ENCODE measurements at regions not wholly inside any gene's neighbourhood (a gene's known extent, or its start where the extent isn't known, plus 50 kb on each side); places are given as distances from the start of the nearest gene placed in this dataset.
"Not testable (repeated sequence)": the region's sequence is repeated elsewhere in the genome, so short reads cannot be mapped to it uniquely, and the experiment has no call there.

GRCh38 chr7:68866721-68867120 lies 731.6 kb upstream of the AUTS2 start:
- ATAC-seq, H3K27ac Mint-ChIP-seq, H3K4me3 Mint-ChIP-seq, DNase-seq, H3K4me1 Mint-ChIP-seq, H3K27me3 Mint-ChIP-seq: not testable (repeated sequence)
- peaks cover 25 to 32% of the 10 kb centered on the region in 2 donors for H3K9me3 Mint-ChIP-seq

- no peaks in the 10 kb centered on the region for H3K27me3 Mint-ChIP-seq
- DNase-seq (no peak), ATAC-seq (no peak)
- peaks cover 24 to 47% of the 10 kb centered on the region in 2 donors for H3K9me3 Mint-ChIP-seq
- H3K4me3 Mint-ChIP-seq: no peak overlapping the region
- H3K27ac Mint-ChIP-seq: no peak overlapping the region
- no peaks in the 10 kb centered on the region for H3K4me1 Mint-ChIP-seq
Measured at GRCh38 chr7:68868978-68869377, 729.3 kb upstream of the AUTS2 start.

- ATAC-seq (no peak), DNase-seq (no peak)
- Mint-ChIP-seq H3K9me3 (peaks cover 19 to 42% of the 10 kb centered on the region in 2 donors), H3K4me3 (no peak overlapping the region), H3K4me1 (no peaks in the 10 kb centered on the region), H3K27ac (no peak overlapping the region), H3K27me3 (no peaks in the 10 kb centered on the region)
Measured at GRCh38 chr7:68873616-68874015, 724.7 kb upstream of the AUTS2 start.

GRCh38 chr7:68875857-68876256 lies 722.4 kb upstream of the AUTS2 start:
- Mint-ChIP-seq H3K27ac (no peak overlapping the region), H3K4me3 (no peak overlapping the region), H3K27me3 (no peaks in the 10 kb centered on the region), H3K9me3 (peaks cover 5 to 24% of the 10 kb centered on the region in 2 donors), H3K4me1 (no peaks in the 10 kb centered on the region)
- ATAC-seq (no peak), DNase-seq (no peak)

- not testable (repeated sequence) for DNase-seq, H3K4me3 Mint-ChIP-seq
Measured at GRCh38 chr7:68887116-68887515, 711.2 kb upstream of the AUTS2 start.

GRCh38 chr7:68888971-68889385 lies 709.3 kb upstream of the AUTS2 start:
- no peak overlapping the region for H3K4me3 Mint-ChIP-seq
- H3K4me1 Mint-ChIP-seq: no peaks in the 10 kb centered on the region
- ATAC-seq (no peak), DNase-seq (no peak)
- peaks cover 0 to 7% of the 10 kb centered on the region in 2 donors for H3K9me3 Mint-ChIP-seq
- no peaks in the 10 kb centered on the region for H3K27me3 Mint-ChIP-seq
- no peak overlapping the region for H3K27ac Mint-ChIP-seq

More at GRCh38 chr7:68887116-68887515, 711.2 kb upstream of the AUTS2 start:
- not testable (repeated sequence) for H3K4me1 Mint-ChIP-seq, H3K9me3 Mint-ChIP-seq, ATAC-seq, H3K27me3 Mint-ChIP-seq, H3K27ac Mint-ChIP-seq

GRCh38 chr7:68892236-68892635 lies 706.0 kb upstream of the AUTS2 start:
- ATAC-seq: no peak
- Mint-ChIP-seq H3K27me3 (no peaks in the 10 kb centered on the region), H3K27ac (no peak overlapping the region), H3K9me3 (peaks cover 8 to 22% of the 10 kb centered on the region in 2 donors), H3K4me3 (no peak overlapping the region), H3K4me1 (no peaks in the 10 kb centered on the region)
- no peak for DNase-seq

- H3K9me3 Mint-ChIP-seq: peaks cover 8 to 22% of the 10 kb centered on the region in 2 donors
- no peak overlapping the region for H3K27ac Mint-ChIP-seq
- DNase-seq (no peak), ATAC-seq (no peak)
- H3K4me3 Mint-ChIP-seq: no peak overlapping the region
- H3K27me3 Mint-ChIP-seq: no peaks in the 10 kb centered on the region
- no peaks in the 10 kb centered on the region for H3K4me1 Mint-ChIP-seq
Measured at GRCh38 chr7:68893411-68893810, 704.9 kb upstream of the AUTS2 start.

GRCh38 chr7:68899156-68899555 lies 699.1 kb upstream of the AUTS2 start:
- H3K27ac Mint-ChIP-seq, H3K4me1 Mint-ChIP-seq, H3K4me3 Mint-ChIP-seq, ATAC-seq, H3K27me3 Mint-ChIP-seq, DNase-seq: not testable (repeated sequence)
- peaks cover 26 to 28% of the 10 kb centered on the region in 2 donors for H3K9me3 Mint-ChIP-seq

- no peak for ATAC-seq
- H3K4me3 Mint-ChIP-seq: no peak overlapping the region
- no peak for DNase-seq
Measured at GRCh38 chr7:68900096-68900495, 698.2 kb upstream of the AUTS2 start.

GRCh38 chr7:68904630-68905029 lies 693.6 kb upstream of the AUTS2 start:
- ATAC-seq: no peak

More at GRCh38 chr7:68900096-68900495, 698.2 kb upstream of the AUTS2 start:
- H3K27ac Mint-ChIP-seq: no peak overlapping the region
- H3K27me3 Mint-ChIP-seq: no peaks in the 10 kb centered on the region
- H3K4me1 Mint-ChIP-seq: no peaks in the 10 kb centered on the region
- H3K9me3 Mint-ChIP-seq: peaks cover 21 to 29% of the 10 kb centered on the region in 2 donors

GRCh38 chr7:68911754-68912153 lies 686.5 kb upstream of the AUTS2 start:
- ATAC-seq (no peak), DNase-seq (no peak)
- H3K4me3 Mint-ChIP-seq: no peak overlapping the region
- H3K9me3 Mint-ChIP-seq: peaks cover 17 to 29% of the 10 kb centered on the region in 2 donors
- no peaks in the 10 kb centered on the region for H3K27me3 Mint-ChIP-seq
- H3K4me1 Mint-ChIP-seq: no peaks in the 10 kb centered on the region
- H3K27ac Mint-ChIP-seq: no peak overlapping the region

More at GRCh38 chr7:68904630-68905029, 693.6 kb upstream of the AUTS2 start:
- no peak for DNase-seq
- Mint-ChIP-seq H3K27ac (no peak overlapping the region), H3K9me3 (peaks cover 19 to 35% of the 10 kb centered on the region in 2 donors), H3K4me3 (no peak overlapping the region), H3K4me1 (no peaks in the 10 kb centered on the region), H3K27me3 (no peaks in the 10 kb centered on the region)

- Mint-ChIP-seq H3K4me3 (no peak overlapping the region), H3K9me3 (peaks cover 27 to 36% of the 10 kb centered on the region in 2 donors), H3K27me3 (no peaks in the 10 kb centered on the region), H3K4me1 (no peaks in the 10 kb centered on the region), H3K27ac (no peak overlapping the region)
- ATAC-seq: no peak
- DNase-seq: no peak
Measured at GRCh38 chr7:68914006-68914405, 684.3 kb upstream of the AUTS2 start.

GRCh38 chr7:68917041-68917651 lies 681.1 kb upstream of the AUTS2 start:
- no peaks in the 10 kb centered on the region for H3K27me3 Mint-ChIP-seq
- DNase-seq: no peak
- no peaks in the 10 kb centered on the region for H3K4me1 Mint-ChIP-seq
- no peak overlapping the region for H3K4me3 Mint-ChIP-seq
- no peak overlapping the region for H3K27ac Mint-ChIP-seq
- no peak for ATAC-seq
- H3K9me3 Mint-ChIP-seq: peaks cover 39 to 40% of the 10 kb centered on the region in 2 donors

- no peak overlapping the region for H3K27ac Mint-ChIP-seq
- ATAC-seq: no peak
- no peaks in the 10 kb centered on the region for H3K4me1 Mint-ChIP-seq
- no peak for DNase-seq
- H3K9me3 Mint-ChIP-seq: peaks cover 29 to 39% of the 10 kb centered on the region in 2 donors
- H3K4me3 Mint-ChIP-seq: no peak overlapping the region
- no peaks in the 10 kb centered on the region for H3K27me3 Mint-ChIP-seq
Measured at GRCh38 chr7:68918621-68919020, 679.7 kb upstream of the AUTS2 start.

- Mint-ChIP-seq H3K27me3 (no peaks in the 10 kb centered on the region), H3K9me3 (peaks cover 20 to 27% of the 10 kb centered on the region in 2 donors), H3K27ac (no peak overlapping the region), H3K4me1 (no peaks in the 10 kb centered on the region), H3K4me3 (no peak overlapping the region)
- no peak for ATAC-seq
- no peak for DNase-seq
Measured at GRCh38 chr7:68922850-68923249, 675.4 kb upstream of the AUTS2 start.

- H3K4me3 Mint-ChIP-seq: no peak overlapping the region
- DNase-seq (no peak), ATAC-seq (no peak)
- no peak overlapping the region for H3K27ac Mint-ChIP-seq
- no peaks in the 10 kb centered on the region for H3K4me1 Mint-ChIP-seq
- peaks cover 24 to 30% of the 10 kb centered on the region in 2 donors for H3K9me3 Mint-ChIP-seq
- H3K27me3 Mint-ChIP-seq: no peaks in the 10 kb centered on the region
Measured at GRCh38 chr7:68925241-68925640, 673.0 kb upstream of the AUTS2 start.

Data from stimulated activated naive CD8-positive, alpha-beta T cell treated with anti-CD3 and anti-CD28 coated beads, Interleukin-15, amount 100 ng/mL, for 72 hours (primary cell).